Stimulated activated CD4-positive, alpha-beta T cell treated with anti-CD3 and anti-CD28 coated beads, Interleukin-12 subunit alpha, Interleukin-12 subunit beta, amount 100 ng/mL, for 48 hours (primary cell): ENCODE measurements at regions not wholly inside any gene's neighbourhood (a gene's known extent, or its start where the extent isn't known, plus 50 kb on each side); places are given as distances from the start of the nearest gene placed in this dataset.
"Not testable (repeated sequence)": the region's sequence is repeated elsewhere in the genome, so short reads cannot be mapped to it uniquely, and the experiment has no call there.

Source experiments
- DNase-seq, 3 donors: peaks; one replicate each; pipeline ENCODE4 v3.0.0-alpha.2; 2020; ENCODE audit warnings: low read depth in 2 of 3, low spot score in 1 of 3

DNA sequence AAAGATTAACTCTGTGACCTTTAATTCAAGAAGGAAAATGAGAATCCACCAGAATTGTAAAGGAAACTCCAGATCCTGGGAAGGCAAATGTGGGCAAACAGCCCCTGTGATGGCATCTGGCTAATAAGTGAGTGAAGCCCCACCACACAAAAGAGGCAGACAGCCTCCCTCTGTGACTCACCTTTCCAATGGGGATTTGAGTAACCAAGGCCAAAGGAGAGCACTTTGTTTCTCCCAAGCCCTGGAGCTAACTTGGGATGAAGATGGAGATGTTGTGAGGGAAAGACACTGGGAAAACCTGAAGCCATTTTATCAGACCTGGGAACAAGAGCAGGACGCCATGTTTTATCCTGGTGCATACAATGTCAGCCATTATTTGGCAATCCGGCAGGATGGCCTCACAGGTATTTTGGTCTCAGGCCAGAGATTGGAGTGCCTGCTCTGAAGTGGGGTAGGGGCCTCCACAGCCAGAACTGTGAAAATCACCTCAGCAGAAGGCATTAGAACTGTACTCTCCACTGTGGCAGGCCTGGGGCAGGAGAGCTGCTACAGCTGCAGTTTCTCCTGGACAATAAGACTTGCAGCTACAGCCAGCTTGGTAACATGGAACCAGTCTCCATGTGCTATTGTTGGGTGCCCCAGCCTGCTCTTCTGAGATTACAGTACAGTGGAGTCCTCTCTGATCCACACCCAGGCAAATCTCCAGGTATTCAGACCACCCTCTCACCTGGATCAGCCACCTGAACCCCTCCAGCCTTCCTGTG is 96.6 kb upstream of the PCED1B start:
- no peak for DNase-seq

DNA sequence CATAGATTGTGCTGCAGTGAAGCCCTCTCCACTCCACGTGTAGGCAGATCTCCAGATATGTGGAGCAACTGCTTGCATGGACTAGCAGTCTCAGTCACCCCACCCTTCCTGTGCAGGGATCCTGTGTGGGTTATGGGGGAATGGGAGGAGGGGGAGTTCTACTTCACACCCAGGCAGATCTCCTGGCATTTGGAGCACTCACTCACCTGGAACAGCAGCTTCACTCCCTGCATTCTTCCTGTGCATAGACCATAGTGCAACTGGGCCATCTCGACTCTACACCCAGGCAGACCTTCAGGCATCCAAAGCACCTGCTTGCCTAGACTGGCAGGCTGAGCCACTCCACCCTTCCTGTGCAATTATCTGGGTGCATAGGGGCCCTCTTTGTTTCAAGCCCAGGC is 96.0 kb upstream of the PCED1B start:
- DNase-seq = no peak

- DNase-seq = peak in 2 of 3 donors; percentile 3 to 17
Measured at GRCh38 chr12:46983959-46984841, 95.2 kb upstream of the PCED1B start.

DNA sequence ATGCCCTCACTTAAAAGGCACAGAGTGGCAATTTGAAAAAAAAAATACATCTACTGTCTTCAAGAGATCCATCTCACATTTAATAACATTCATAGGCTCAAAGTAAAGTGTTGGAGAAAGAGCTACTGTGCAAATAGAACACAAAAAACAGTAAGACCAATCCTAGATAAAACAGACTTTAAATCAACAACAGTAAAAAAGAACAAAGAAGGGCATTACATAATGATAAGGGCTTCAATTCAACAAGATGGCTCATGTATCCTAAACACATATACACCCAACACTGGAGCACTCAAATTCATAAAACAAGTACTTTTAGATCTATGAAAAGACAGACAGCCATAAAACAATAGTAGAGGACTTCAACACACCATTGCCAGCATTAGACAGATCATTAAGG is 93.6 kb upstream of the PCED1B start:
- no peak for DNase-seq

GRCh38 chr12:46988122-46988521 is 91.3 kb upstream of the PCED1B start:
- DNase-seq = not testable (repeated sequence)

- no peak for DNase-seq
Measured at GRCh38 chr12:46990211-46990610, 89.2 kb upstream of the PCED1B start.

DNA sequence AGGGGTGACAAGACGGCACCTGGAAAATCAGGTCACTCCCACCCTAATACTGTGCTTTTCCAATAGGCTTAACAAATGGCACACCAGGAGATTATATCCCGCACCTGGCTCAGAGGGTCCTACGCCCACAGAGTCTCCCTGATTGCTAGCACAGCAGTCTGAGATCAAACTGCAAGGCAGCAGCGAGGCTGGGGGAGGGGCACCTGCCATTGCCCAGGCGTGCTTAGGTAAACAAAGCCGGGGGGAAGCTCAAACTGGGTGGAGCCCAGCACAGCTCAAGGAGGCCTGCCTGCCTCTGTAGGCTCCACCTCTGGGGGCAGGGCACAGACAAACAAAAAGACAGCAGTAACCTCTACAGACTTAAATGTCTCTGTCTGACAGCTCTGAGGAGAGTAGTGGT is 87.4 kb upstream of the PCED1B start:
- not testable (repeated sequence) for DNase-seq

DNA sequence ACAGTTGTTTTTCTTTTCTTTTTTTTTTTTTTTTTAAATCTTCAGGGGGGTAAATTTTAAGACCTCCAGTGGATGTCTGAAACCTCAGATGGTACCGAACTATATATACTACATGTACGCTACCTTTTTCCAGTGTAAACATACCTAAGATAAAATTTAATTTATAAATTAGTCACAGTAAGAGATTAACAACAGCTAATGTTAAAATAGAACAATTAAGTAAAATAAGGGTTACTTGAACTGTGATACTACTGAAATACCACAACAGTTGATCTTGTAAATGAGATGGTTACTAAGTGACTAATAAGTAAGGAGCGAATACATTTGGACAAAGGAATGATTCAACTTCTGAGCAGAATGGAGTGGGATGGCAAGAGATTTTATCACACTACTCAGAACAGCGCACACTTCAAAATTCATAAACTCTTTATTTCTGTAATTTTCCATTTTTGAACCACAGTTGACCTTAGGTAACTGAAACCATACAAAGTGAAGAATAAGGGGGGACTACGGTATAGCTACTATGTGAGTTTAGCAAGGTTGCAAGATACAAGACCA is 80.5 kb upstream of the PCED1B start:
- DNase-seq = no peak

DNA sequence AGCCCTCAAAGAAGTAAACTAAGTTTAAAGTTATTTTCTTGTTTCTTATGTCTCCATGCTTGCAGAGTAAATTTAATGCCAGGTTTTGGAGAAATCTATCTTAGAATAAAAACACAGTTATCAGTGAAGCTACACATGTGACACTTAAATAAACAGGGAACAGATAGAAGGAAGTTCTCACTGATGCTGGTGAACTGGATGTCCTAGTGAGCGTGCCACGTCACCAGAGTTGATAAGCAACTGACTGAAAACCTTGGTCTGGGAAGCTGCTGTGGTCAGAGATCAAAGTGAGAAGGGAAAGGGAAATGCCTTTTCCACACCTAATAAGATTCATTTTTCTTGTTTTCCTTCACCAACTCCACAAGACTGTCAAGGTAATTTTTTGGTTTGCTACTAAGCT is 74.8 kb upstream of the PCED1B start:
- no peak for DNase-seq

DNA sequence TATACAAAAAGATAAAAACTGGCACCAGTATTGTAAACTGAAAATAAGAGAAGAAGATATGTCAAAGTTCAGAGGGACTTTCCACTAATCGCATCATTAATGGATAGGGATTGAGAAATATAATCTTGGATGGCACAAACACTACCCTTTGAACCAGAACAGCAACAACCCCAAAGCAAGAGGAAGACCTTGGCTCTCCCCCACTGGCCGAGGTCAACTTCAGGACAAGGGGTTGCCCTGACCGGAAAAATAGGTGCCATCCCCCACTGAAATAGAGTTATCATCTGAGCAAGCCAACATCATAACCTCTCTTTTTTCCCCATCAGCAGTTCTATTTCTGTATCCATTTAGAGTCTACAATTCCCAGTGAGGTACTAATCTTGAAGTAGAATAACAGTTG is 72.4 kb upstream of the PCED1B start:
- no peak for DNase-seq

- DNase-seq = no peak
Measured at GRCh38 chr12:47012552-47012951, 66.9 kb upstream of the PCED1B start.

- DNase-seq = no peak
Measured at GRCh38 chr12:47014474-47014873, 64.9 kb upstream of the PCED1B start.

GRCh38 chr12:47015381-47015780 is 64.0 kb upstream of the PCED1B start:
- DNase-seq = no peak

DNA sequence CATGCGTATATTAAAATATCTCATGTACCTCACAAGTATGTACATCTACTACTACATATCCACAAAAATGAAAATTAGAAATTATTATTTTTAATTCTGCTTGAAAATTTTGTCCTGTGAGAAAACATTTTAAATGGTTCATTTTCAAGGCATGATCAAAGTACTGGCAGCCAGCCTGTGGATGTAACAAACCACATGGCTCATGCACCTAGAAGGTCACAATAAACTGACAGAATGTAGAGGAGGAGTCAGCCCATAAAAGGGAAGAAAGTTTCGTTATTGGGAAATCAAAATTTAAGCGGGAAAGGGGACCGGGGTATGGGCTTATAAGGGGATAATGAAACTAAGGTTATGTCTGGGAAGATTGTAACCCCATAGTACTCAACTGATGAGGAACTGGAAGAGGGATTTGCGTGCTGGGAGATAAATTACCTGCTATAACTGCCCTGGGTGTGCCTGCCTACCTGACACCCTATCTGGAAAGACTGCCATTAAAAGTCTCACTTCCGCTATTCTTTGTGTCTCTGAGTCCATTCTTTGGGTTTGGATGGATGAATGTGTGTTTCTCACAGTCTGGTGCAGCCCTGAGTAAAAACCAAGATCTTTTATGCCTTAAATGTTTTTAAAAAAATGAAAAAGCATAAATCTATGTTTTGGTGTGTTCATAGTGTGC is 62.2 kb upstream of the PCED1B start:
- DNase-seq = no peak

DNA sequence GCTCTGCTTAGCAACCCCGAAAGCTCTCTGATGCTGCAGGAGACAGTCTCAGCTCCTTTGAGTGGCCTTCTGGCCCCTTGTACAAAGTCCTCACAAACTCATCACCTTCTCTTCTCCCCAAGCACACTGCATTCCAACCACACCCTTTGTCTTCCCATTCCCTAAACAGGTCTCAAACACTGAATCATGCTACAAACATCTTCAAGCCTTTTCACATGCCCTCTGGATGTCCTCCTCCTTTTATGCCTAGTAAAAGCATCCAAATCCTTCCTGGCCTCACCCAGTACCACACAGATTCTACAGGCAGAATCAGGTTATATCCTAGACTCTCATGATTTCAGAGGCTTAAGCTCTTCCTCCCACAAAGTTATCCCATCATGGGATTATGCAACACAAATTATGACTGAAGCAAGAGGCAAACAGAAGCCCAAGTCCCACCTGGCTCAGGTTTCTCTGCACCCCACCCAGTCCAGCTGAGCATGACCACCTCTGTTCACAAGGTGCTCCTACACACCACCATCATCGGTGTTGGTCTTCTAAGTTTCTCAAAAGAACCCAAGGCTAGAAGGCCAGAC is 61.4 kb upstream of the PCED1B start:
- no peak for DNase-seq

DNA sequence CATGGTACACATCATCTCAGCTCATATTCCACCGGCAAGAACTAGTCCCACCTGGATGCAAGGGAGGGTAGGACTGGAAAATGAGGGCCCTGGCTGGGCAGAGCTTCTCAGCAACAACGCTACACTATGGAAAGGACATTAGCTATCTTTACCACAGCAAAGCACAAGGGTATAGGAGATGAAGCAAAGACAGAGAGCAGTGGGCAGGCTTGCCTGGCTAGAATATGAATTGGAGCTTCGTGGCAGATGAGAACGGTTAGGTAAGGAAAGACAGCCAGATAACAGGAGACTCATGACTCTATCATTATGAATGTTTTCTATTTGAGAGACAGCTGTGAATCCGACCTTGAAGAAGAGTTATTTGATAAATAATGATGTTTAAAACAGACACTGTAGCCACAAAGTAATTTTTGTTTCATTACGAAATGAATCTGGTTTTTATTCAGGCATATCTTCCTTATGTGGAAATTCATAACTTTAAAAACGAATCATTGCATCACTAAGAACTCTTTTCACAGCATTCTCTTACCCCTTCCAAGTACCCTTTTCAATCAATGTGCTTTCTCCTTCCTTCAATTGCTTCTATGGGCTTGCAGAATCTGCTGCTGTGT is 59.1 kb upstream of the PCED1B start:
- DNase-seq = no peak

GRCh38 chr12:47021298-47021697 is 58.1 kb upstream of the PCED1B start:
- peak in 1 of 3 donors; percentile 69 for DNase-seq

- no peak for DNase-seq
Measured at GRCh38 chr12:47022296-47022695, 57.1 kb upstream of the PCED1B start.

DNA sequence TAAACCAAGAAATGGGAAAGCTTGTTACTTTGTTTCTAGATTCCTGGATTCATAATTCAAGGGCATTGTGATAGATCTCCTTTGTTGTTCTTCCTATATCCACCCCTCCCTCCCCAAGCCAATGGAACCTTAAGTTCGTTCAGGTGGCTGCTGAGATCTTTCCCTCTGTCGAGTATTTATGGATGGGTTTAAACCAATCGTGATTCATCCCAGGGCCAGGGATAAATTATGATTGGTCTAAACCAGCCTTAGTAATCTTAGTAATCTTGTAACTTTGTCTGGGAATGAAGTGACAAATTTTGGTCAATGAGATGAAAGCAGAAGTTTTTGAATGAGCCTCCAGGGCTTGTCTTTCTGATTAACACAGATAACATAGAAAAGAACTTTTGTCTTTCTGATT is 56.1 kb upstream of the PCED1B start:
- DNase-seq = no peak

DNA sequence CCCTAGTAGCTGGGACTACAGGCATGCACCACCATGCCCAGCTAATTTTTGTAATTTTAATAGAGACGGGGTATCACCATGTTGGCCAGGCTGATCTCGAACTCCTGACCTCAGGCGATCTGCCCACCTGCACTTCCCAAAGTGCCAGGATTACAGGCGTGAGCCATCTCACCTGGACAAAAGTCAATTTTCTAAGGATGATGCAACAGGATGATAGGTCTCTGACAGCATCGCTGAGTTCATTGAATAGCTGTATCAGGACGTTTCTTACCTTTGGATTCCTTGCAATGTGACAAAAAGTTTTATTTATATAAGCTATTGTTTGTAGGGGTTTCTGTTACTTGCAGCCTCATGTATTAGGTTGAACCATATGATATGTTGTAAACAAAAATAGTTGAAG is 55.5 kb upstream of the PCED1B start:
- no peak for DNase-seq

DNA sequence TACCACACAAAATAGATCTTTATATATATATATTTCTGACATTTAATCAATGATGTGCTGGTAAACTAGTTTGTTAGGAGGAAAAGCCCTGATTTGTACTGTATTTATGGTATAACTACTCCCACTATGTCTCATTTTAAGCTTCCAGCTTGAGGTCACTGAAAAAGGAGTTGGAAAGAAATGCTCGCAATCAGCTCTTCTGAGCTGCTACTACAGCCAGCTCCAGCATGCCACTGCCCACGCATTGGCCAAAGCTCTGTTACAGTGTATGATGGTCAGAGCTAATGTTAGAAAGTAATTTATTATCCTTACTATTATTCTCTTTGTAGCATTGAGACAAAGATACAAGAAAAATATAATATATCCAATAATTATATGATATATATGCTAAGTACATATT is 55.0 kb upstream of the PCED1B start:
- no peak for DNase-seq
